ENCODE measurements at regions not wholly inside any gene's neighbourhood (a gene's known extent, or its start where the extent isn't known, plus 50 kb on each side); places are given as distances from the start of the nearest gene placed in this dataset.

DNA sequence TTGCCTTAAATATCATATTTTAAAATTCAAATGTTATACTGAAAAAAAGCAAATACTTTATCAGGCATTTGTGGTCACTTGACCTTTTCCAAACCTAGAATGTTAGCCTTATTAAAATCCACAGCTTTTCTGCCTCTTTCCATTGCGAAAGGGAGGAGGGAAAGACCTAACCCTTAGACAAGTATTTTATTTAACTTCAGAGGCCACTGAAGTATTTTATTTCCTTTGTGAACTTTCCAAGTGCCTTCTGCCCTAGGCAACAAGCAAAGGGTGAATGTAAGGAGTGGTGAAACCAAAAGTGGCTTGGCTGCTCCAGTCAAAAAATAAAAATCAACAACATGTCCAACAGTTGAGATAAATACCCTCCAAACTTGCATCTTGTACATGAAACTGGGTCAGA, 376.1 kb downstream of the EFNA5 start:
- Histone ChIP-seq H3K27ac (ENCODE audit: low read length) (no peak overlapping the region), H3K9ac (ENCODE audit: low read length in 2 of 2) (no peak overlapping the region), H3K4me1 (ENCODE audit: control insufficient read depth, insufficient read depth, low read length) (no peaks in the 10 kb centered on the region), H3K27me3 (ENCODE audit: control insufficient read depth in 1 of 2, insufficient read depth in 2 of 2, low read length in 2 of 2) (no peaks in the 10 kb centered on the region), H3K36me3 (ENCODE audit: control insufficient read depth in 2 of 2, insufficient read depth in 2 of 2, low read length in 2 of 2) (no peaks in the 10 kb centered on the region), H3K4me3 (ENCODE audit: low read length in 2 of 2) (no peak overlapping the region), H3K9me3 (ENCODE audit: control insufficient read depth in 2 of 2, low read length in 2 of 2) (no peaks in the 10 kb centered on the region)

DNA sequence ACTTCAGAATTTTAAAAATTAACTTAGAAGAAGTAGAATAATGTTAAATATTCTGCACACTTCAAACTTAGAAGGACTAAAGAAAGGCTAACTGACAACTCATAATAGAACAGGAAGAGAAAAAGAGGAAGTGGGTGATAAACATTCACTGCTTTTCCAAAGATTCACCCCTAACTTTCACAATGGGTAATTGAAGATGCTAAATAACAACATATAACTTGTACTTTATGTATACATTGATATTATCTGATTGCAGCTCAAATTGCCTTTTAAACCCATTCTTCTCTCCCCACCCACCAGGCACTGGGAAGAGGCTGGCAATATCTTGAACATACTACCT, 376.6 kb downstream of the EFNA5 start:
- Histone ChIP-seq H3K27ac (ENCODE audit: low read length) (no peak overlapping the region), H3K9me3 (ENCODE audit: control insufficient read depth in 2 of 2, low read length in 2 of 2) (no peaks in the 10 kb centered on the region), H3K36me3 (ENCODE audit: control insufficient read depth in 2 of 2, insufficient read depth in 2 of 2, low read length in 2 of 2) (no peaks in the 10 kb centered on the region), H3K4me1 (ENCODE audit: control insufficient read depth, insufficient read depth, low read length) (no peaks in the 10 kb centered on the region), H3K4me3 (ENCODE audit: low read length in 2 of 2) (no peak overlapping the region), H3K9ac (ENCODE audit: low read length in 2 of 2) (no peak overlapping the region), H3K27me3 (ENCODE audit: control insufficient read depth in 1 of 2, insufficient read depth in 2 of 2, low read length in 2 of 2) (no peaks in the 10 kb centered on the region)

DNA sequence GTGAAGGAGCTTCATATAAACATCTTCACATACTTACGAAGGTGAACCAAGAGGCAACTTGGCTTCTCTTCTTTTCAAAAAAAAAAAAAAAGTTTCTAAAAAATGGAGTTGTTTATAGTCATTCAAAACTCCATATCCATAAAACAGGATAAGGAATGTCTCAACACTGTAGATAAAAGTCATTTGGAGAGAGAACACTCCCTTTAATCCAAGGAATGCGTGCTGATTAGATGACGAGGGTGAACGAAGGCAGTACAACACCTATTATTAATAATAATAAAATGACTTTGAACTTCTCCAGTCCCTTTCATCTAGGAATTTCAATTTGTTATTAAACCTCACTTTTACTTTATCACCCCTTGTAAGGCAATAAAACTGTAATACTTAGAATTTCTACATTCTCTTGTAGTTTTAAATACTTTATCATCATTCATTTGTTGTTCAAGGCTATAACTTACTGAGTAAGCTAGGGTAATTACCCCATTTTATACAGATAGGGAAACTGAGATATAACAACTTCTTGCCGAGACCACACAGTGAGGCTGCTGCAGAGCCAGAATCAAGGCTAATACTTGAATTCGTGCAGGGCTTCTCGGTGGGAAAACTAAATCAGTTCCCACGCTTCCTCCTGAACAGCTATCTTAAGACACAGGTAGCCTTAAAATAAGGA, 377.1 kb downstream of the EFNA5 start:
- H3K9ac ChIP-seq (ENCODE audit: low read length in 2 of 2) = no peak overlapping the region
- no peak overlapping the region for H3K27ac ChIP-seq (ENCODE audit: low read length)
- H3K4me3 ChIP-seq (ENCODE audit: low read length in 2 of 2) = no peak overlapping the region
- no peaks in the 10 kb centered on the region for H3K9me3 ChIP-seq (ENCODE audit: control insufficient read depth in 2 of 2, low read length in 2 of 2)
- H3K36me3 ChIP-seq (ENCODE audit: control insufficient read depth in 2 of 2, insufficient read depth in 2 of 2, low read length in 2 of 2) = no peaks in the 10 kb centered on the region
- H3K27me3 ChIP-seq (ENCODE audit: control insufficient read depth in 1 of 2, insufficient read depth in 2 of 2, low read length in 2 of 2) = no peaks in the 10 kb centered on the region
- no peaks in the 10 kb centered on the region for H3K4me1 ChIP-seq (ENCODE audit: control insufficient read depth, insufficient read depth, low read length)

DNA sequence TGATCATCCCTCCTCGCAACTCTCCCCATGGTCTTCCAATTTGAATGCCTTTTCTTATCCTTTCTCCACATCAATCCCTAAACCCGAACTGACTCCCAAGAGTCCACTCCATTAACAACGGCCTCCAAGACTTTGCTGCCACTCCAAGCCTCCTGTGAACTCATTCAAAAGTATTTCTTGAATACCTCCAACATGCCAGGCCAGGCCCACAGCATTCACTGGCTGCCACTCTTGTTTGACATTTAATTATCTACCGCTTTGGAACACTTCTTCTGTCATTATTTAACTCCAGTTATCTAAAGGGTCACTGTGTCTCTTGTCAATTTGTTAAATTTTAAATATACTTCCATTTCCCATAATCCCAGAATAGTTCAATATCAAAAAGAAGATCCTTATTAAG, 378.9 kb downstream of the EFNA5 start:
- Histone ChIP-seq H3K4me3 (ENCODE audit: low read length in 2 of 2) (no peak overlapping the region), H3K9ac (ENCODE audit: low read length in 2 of 2) (no peak overlapping the region), H3K27me3 (ENCODE audit: control insufficient read depth in 1 of 2, insufficient read depth in 2 of 2, low read length in 2 of 2) (no peaks in the 10 kb centered on the region), H3K4me1 (ENCODE audit: control insufficient read depth, insufficient read depth, low read length) (no peaks in the 10 kb centered on the region), H3K9me3 (ENCODE audit: control insufficient read depth in 2 of 2, low read length in 2 of 2) (no peaks in the 10 kb centered on the region), H3K27ac (ENCODE audit: low read length) (no peak overlapping the region), H3K36me3 (ENCODE audit: control insufficient read depth in 2 of 2, insufficient read depth in 2 of 2, low read length in 2 of 2) (no peaks in the 10 kb centered on the region)

DNA sequence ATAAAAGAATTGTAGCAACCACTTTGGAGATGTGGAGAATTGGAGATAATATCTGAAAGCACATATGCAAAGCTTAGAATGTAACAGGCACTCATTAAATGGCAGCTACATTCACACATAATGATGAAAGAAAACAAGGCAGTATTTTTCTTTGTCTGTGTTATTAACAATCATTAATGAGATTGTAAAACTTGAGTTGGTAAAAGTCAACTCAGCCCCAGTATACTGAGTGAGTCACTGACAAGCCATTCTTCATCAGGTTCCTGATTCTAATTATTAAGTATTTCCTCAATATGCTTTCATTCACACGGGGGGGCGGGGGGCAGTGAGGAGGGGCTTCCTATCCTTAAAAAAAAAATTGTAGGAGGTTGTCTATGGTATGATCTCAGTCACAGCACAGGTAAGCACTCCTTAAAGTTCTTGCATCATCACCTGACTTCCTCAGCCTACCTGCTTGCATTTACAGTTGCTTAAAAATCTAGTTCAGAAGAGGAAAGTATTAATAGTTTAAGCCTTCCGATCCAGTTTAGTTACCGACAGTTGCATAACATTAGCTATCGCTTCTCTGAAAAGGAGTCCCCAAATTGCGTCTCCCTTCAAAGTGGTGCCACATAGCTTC, 379.8 kb downstream of the EFNA5 start:
- H3K9ac ChIP-seq (ENCODE audit: low read length in 2 of 2) = no peak overlapping the region
- H3K27me3 ChIP-seq (ENCODE audit: control insufficient read depth in 1 of 2, insufficient read depth in 2 of 2, low read length in 2 of 2) = no peaks in the 10 kb centered on the region
- H3K4me3 ChIP-seq (ENCODE audit: low read length in 2 of 2) = no peak overlapping the region
- H3K36me3 ChIP-seq (ENCODE audit: control insufficient read depth in 2 of 2, insufficient read depth in 2 of 2, low read length in 2 of 2) = no peaks in the 10 kb centered on the region
- H3K27ac ChIP-seq (ENCODE audit: low read length) = no peak overlapping the region
- no peaks in the 10 kb centered on the region for H3K9me3 ChIP-seq (ENCODE audit: control insufficient read depth in 2 of 2, low read length in 2 of 2)
- no peaks in the 10 kb centered on the region for H3K4me1 ChIP-seq (ENCODE audit: control insufficient read depth, insufficient read depth, low read length)

DNA sequence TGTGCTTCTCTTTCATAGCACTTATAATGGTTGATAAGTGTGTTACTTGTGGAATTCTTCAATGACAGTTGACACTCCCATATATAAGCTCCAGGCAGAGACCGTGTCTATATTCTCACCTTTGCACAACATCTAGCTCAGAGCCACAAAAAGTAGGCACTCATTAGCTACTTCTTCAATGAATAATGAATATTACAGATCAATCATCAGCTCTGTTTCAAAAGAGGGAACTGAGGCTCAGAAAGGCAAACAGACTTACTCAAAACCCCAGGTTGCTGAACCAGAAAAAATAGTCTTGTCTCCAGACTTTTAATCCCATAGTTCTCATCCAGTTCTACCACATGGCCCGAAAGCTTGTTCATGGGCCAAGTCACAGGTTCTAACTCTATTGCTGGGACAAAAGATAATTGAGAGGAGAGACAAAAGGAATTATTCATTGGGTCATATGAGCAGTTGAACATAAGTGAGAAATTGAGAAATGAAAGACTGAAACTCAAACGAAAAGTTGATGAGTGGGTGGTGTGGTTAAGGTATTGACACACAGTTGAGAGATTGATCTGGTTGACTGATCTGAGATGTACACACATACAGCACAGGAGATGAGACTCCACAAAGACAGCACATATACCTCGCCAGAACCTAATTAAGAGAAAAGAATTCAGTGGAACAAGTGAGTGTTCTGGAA, 381.6 kb downstream of the EFNA5 start:
- Histone ChIP-seq H3K27me3 (ENCODE audit: control insufficient read depth in 1 of 2, insufficient read depth in 2 of 2, low read length in 2 of 2) (no peaks in the 10 kb centered on the region), H3K27ac (ENCODE audit: low read length) (no peak overlapping the region), H3K9ac (ENCODE audit: low read length in 2 of 2) (no peak overlapping the region), H3K36me3 (ENCODE audit: control insufficient read depth in 2 of 2, insufficient read depth in 2 of 2, low read length in 2 of 2) (no peaks in the 10 kb centered on the region), H3K9me3 (ENCODE audit: control insufficient read depth in 2 of 2, low read length in 2 of 2) (no peaks in the 10 kb centered on the region), H3K4me3 (ENCODE audit: low read length in 2 of 2) (no peak overlapping the region), H3K4me1 (ENCODE audit: control insufficient read depth, insufficient read depth, low read length) (no peaks in the 10 kb centered on the region)

DNA sequence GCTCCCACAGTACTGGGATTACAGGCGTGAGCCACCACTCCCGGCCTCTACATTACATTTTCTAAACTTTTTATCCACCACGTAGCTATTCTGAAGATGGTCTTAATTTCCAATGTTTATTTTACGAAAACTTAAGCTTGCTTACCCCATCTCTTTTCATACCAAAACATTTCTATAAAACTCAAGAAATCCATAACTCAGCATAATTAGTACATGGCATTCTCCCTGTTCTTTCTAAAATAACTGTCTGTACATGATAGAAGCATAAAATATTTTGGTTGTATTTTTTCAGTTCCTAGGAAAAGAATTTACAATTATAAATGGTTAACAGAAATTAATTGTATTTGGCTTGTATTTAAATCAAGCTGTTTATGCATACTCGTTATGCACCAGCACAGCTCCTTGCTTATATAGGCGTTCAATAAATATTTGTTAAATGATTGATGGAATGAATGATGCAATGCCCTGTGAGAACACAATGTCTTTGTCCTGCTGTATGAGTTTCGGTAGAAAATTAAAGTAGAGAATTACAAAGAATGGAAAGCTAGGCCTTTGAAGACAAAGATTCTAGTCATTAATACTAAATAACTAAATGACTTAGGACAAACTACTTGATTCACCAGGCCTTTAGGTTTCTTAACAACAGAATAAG, 384.2 kb downstream of the EFNA5 start:
- Histone ChIP-seq H3K9ac (ENCODE audit: low read length in 2 of 2) (no peak overlapping the region), H3K36me3 (ENCODE audit: control insufficient read depth in 2 of 2, insufficient read depth in 2 of 2, low read length in 2 of 2) (no peaks in the 10 kb centered on the region), H3K27ac (ENCODE audit: low read length) (no peak overlapping the region), H3K27me3 (ENCODE audit: control insufficient read depth in 1 of 2, insufficient read depth in 2 of 2, low read length in 2 of 2) (no peaks in the 10 kb centered on the region), H3K4me3 (ENCODE audit: low read length in 2 of 2) (no peak overlapping the region), H3K9me3 (ENCODE audit: control insufficient read depth in 2 of 2, low read length in 2 of 2) (no peaks in the 10 kb centered on the region), H3K4me1 (ENCODE audit: control insufficient read depth, insufficient read depth, low read length) (no peaks in the 10 kb centered on the region)

DNA sequence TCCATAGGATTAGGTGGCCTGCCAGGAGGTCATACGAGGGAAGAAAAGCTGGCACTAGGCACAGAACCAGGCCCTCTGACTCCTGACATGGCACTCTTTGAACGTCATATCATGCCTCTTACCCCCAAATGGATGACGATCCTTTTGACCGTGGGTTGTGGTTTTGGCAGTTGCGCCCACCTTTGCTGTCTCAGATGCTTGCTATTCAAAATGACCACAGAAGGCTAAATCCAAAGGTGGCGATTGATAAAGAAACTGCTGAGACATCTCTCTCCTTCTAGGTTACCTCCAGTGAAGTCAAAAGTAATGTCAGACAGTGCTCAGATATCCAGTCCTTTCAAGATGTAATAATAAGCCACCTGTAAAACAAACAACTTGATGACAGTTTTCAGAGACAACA, 385.0 kb downstream of the EFNA5 start:
- H3K4me3 ChIP-seq (ENCODE audit: low read length in 2 of 2) = no peak overlapping the region
- no peaks in the 10 kb centered on the region for H3K27me3 ChIP-seq (ENCODE audit: control insufficient read depth in 1 of 2, insufficient read depth in 2 of 2, low read length in 2 of 2)
- no peaks in the 10 kb centered on the region for H3K9me3 ChIP-seq (ENCODE audit: control insufficient read depth in 2 of 2, low read length in 2 of 2)
- no peak overlapping the region for H3K27ac ChIP-seq (ENCODE audit: low read length)
- no peaks in the 10 kb centered on the region for H3K36me3 ChIP-seq (ENCODE audit: control insufficient read depth in 2 of 2, insufficient read depth in 2 of 2, low read length in 2 of 2)
- H3K9ac ChIP-seq (ENCODE audit: low read length in 2 of 2) = no peak overlapping the region
- no peaks in the 10 kb centered on the region for H3K4me1 ChIP-seq (ENCODE audit: control insufficient read depth, insufficient read depth, low read length)

DNA sequence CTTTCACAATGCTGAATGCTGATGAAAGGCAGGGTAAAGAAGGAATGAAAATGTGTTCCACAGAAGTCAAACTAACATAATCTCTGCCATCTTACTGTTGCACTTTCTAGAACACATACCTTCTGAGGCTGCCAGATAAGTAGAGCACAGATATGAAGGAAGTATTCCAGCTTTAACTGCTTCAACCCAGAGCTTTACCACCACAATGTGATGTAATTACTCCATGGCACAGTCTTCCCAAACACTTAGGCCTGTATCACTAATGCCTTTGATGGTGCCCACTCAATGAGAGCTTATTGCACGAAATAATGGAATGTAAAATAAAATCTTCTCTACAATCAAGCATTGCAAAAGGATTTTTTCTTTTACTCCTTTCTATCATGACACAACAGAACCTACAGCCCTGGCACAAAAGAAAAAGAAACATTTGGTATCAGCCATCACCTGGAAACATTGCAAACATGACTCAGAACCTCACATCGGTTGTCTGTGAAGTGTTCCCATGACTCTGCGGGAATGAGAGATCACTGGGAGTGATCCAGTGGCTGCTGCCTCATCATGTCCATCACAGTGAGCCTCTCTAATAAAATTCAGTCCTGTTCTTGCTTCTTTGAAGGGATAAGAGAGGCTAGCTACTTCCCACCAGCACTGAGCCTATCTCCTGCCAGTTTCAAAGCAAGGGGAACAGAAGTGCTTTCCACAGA, 385.8 kb downstream of the EFNA5 start:
- Histone ChIP-seq H3K9me3 (ENCODE audit: control insufficient read depth in 2 of 2, low read length in 2 of 2) (no peaks in the 10 kb centered on the region), H3K9ac (ENCODE audit: low read length in 2 of 2) (no peak overlapping the region), H3K36me3 (ENCODE audit: control insufficient read depth in 2 of 2, insufficient read depth in 2 of 2, low read length in 2 of 2) (no peaks in the 10 kb centered on the region), H3K4me1 (ENCODE audit: control insufficient read depth, insufficient read depth, low read length) (no peaks in the 10 kb centered on the region), H3K4me3 (ENCODE audit: low read length in 2 of 2) (no peak overlapping the region), H3K27ac (ENCODE audit: low read length) (no peak overlapping the region), H3K27me3 (ENCODE audit: control insufficient read depth in 1 of 2, insufficient read depth in 2 of 2, low read length in 2 of 2) (no peaks in the 10 kb centered on the region)

DNA sequence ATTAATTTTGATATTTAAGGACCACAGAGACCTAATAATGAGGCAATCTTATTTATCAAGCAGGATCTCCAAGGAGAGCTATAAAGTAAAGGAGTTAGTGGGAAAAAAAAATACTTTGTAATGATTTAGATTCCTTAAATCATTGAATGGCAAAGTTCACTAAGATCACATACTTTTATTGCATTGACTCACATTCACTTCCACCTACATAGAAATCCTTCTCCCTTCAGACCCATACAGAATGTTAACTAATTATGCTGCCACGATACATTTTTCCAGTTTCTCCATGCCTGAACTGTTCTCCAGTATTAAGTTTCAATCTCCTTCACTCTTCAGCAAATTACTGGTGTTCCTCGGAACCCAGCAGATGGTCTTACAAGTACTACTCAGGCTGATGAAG, 388.7 kb downstream of the EFNA5 start:
- no peak overlapping the region for H3K27ac ChIP-seq (ENCODE audit: low read length)
- H3K36me3 ChIP-seq (ENCODE audit: control insufficient read depth in 2 of 2, insufficient read depth in 2 of 2, low read length in 2 of 2) = no peaks in the 10 kb centered on the region
- H3K4me1 ChIP-seq (ENCODE audit: control insufficient read depth, insufficient read depth, low read length) = no peaks in the 10 kb centered on the region
- no peaks in the 10 kb centered on the region for H3K27me3 ChIP-seq (ENCODE audit: control insufficient read depth in 1 of 2, insufficient read depth in 2 of 2, low read length in 2 of 2)
- no peaks in the 10 kb centered on the region for H3K9me3 ChIP-seq (ENCODE audit: control insufficient read depth in 2 of 2, low read length in 2 of 2)
- no peak overlapping the region for H3K4me3 ChIP-seq (ENCODE audit: low read length in 2 of 2)
- H3K9ac ChIP-seq (ENCODE audit: low read length in 2 of 2) = no peak overlapping the region
